Astrocyte of the spinal cord (primary cell): ENCODE measurements at regions not wholly inside any gene's neighbourhood (a gene's known extent, or its start where the extent isn't known, plus 50 kb on each side); places are given as distances from the start of the nearest gene placed in this dataset.

Experiments
- DNase-seq: peaks from one replicate; pipeline ENCODE4 v3.0.0; 2011; ENCODE audit warnings: low read depth, low spot score
- H3K4me3 ChIP-seq: 2 replicates; pipeline ENCODE4 v1.5.1; 2011; ENCODE audit warnings: low read depth, mild to moderate bottlenecking, low read length, moderate library complexity
- in situ Hi-C: cut with HindIII; loops from 2 replicates; pipeline ENCODE4 v1.10.0; 2017; ENCODE audit warnings: low sequenced_read_pairs
- TF ChIP-seq, protein P1 (sequence below): IDR thresholded peaks from 2 replicates; pipeline ENCODE4 v1.5.1; 2012; ENCODE audit warnings: low read depth, mild to moderate bottlenecking, low read length, inconsistent platforms

DNA sequence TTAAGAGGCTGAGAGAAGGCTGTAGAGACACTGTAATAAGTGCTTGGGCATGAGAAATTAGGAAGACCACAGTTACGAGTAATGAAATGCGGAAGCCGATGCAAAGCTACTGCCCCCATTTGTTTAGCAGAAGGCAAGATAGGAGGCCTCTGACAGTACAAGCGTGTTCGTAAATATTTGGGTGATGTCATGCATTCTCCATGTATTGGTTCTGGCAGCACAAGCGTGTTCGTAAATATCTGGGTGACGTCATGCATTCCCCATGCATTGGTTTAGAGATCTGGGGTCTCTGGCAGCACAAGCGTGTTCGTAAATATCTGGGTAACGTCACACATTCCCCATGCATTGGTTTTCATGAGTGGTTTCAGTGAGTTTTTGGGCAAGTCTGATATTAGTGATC, 661.5 kb upstream of the FRG1 start:
- no peak for DNase-seq
- TF ChIP-seq, protein P1, sequence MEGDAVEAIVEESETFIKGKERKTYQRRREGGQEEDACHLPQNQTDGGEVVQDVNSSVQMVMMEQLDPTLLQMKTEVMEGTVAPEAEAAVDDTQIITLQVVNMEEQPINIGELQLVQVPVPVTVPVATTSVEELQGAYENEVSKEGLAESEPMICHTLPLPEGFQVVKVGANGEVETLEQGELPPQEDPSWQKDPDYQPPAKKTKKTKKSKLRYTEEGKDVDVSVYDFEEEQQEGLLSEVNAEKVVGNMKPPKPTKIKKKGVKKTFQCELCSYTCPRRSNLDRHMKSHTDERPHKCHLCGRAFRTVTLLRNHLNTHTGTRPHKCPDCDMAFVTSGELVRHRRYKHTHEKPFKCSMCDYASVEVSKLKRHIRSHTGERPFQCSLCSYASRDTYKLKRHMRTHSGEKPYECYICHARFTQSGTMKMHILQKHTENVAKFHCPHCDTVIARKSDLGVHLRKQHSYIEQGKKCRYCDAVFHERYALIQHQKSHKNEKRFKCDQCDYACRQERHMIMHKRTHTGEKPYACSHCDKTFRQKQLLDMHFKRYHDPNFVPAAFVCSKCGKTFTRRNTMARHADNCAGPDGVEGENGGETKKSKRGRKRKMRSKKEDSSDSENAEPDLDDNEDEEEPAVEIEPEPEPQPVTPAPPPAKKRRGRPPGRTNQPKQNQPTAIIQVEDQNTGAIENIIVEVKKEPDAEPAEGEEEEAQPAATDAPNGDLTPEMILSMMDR, result no peak
- H3K4me3 ChIP-seq, result no peak overlapping the region
- in situ Hi-C loops, result no loop called here

GRCh38 chr4:189285377-189285776, 655.3 kb upstream of the FRG1 start:
- in situ Hi-C loops, result no loop called here
- H3K4me3 ChIP-seq, result no peak overlapping the region
- TF ChIP-seq, protein P1, result no peak
- no peak for DNase-seq

DNA sequence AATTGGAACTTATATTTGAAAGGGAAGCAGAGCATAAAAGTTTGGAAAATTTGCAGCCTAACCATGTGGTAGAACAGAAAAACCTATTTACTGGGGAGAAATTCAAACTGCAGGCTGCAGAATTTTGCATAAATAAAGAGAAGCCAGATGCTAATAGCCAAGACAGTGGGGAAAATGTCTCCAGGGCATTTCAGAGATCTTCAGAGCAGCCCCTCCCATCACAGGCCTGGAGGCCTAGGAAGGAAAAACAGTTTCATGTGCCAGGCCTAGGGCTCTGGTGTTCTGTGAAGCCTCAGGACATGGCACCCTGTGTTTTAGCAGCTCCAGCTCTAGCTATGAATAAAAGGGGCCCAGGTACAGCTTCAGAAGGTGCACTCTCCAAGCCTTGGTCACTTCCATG, 648.7 kb upstream of the FRG1 start:
- TF ChIP-seq, protein P1, result no peak
- in situ Hi-C loops, result no loop called here
- no peak for DNase-seq
- H3K4me3 ChIP-seq, result no peak overlapping the region

- in situ Hi-C loops, result no loop called here
- H3K4me3 ChIP-seq, result no peak overlapping the region
- DNase-seq, result no peak
- TF ChIP-seq, protein P1, result no peak
These were observed 647.2 kb upstream of the FRG1 start for GRCh38 chr4:189293459-189293858.

GRCh38 chr4:189294574-189294973, 646.1 kb upstream of the FRG1 start:
- DNase-seq, result no peak
- TF ChIP-seq, protein P1, result no peak
- in situ Hi-C loops, result no loop called here

DNA sequence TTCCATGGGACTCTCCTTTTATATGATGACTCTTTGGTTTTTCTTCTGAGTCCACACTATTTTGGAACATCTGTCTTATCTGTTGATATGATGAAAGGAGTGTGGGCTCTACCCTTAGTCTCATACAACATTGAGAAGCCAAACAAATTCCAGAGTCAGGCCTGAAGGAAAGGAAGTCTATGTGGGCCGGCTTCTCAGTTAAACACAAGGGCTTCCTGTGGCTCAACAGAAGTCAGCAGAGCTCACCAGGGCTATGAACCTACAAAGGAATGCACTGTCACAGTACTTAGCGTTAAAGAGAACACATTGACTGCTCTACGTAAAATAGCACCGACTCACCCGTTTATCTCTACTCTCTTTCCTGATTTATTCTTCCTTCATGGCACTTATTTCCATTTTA, 641.0 kb upstream of the FRG1 start:
- in situ Hi-C loops, result no loop called here
- H3K4me3 ChIP-seq, result no peak overlapping the region
- no peak for DNase-seq
- TF ChIP-seq, protein P1, result no peak

More at GRCh38 chr4:189294574-189294973, 646.1 kb upstream of the FRG1 start:
- H3K4me3 ChIP-seq, result no peak overlapping the region

- H3K4me3 ChIP-seq, result no peak overlapping the region
- in situ Hi-C loops, result no loop called here
- TF ChIP-seq, protein P1, result no peak
- DNase-seq, result no peak
These were observed 639.0 kb upstream of the FRG1 start for GRCh38 chr4:189301692-189302091.
